HG03108 (cell line): ENCODE measurements at regions not wholly inside any gene's neighbourhood (a gene's known extent, or its start where the extent isn't known, plus 50 kb on each side); places are given as distances from the start of the nearest gene placed in this dataset.

Experiments
- ATAC-seq: cut with Tn5 transposase; IDR thresholded peaks from one replicate; pipeline ENCODE4 v1.9.1; 2021; ENCODE audit warnings: moderate library complexity; ENCODE audit not compliant: unreplicated experiment

- no peak for ATAC-seq
Measured at GRCh38 chr2:118527571-118527970, 319.9 kb downstream of the EN1 start.

DNA sequence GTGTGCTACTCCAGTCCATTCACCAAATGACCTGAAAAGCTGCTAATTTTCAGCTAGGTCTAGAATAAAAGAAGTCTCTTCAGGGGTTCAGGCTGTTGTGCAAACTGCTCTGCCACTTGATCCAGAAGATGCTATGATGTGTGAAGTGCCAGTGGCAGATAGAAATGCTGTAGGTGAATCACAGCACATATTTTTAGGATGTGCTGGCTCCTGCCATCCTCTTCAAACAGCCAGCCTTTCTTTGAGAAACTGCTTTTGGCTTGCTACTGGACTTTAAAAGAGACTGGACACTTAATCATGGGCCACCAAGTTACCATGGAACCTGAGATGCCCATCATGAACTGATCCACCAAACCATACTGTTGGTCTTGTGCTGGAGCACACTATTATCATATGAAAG lies 322.1 kb downstream of the EN1 start:
- no peak for ATAC-seq

- ATAC-seq: no peak
Measured at GRCh38 chr2:118524911-118525310, 322.5 kb downstream of the EN1 start.

DNA sequence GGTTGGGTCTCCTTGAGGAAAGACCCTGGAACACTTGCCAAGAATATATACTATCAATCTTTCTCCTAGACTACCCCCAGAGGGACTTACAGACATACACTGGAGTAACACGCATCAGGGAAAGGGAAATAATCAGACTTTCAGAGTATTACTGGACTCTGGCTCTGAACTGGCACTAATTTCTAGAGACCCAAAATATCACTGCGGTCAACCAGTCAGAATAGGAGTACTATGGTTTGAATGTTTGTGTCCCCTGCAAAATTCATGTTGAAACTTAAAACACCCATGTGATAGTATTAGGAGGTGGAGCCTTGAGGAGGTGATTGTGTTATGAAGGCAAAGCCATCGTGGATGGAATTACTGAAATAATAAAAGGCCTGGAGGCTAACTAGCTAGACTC lies 323.7 kb downstream of the EN1 start:
- ATAC-seq: no peak

DNA sequence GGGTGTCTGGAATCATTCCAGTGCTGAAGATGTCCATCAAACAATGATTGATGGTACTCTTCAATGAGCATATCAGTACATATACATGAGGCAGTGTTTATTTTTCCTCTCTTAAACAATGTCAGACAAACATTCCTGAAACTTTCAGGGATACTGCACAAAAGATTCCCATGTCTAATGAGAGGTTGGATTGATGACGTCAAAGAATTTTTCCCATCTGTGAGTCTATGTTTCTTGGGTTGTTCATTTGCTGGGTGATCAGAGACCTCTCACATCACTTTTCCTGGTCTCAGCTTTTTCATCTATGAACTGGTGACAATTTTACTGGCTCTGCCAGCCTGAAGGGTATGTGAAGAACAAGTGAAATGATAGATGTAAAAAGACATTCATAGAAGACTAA lies 325.5 kb downstream of the EN1 start:
- ATAC-seq: no peak

DNA sequence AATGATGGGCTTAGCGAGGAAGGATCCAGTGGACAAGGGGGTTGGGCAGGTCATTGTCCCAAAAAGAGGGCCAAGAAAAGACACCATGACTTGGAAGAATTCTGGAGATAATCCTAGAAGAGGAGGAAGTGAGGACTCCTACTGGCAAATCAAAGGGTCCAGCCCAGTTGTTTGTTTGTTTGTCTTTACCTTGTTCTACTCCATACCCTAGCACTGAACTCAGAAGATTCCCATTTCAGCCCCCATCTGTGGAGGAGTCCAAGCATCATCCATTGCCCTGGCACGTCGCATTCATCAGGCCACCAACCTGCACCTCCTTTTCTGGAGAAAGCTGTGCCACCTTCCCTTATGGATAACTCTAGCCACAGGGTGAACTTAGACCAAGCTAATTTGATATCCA lies 326.2 kb downstream of the EN1 start:
- ATAC-seq: no peak

GRCh38 chr2:118520246-118520645 lies 327.2 kb downstream of the EN1 start:
- no peak for ATAC-seq

- ATAC-seq: no peak
Measured at GRCh38 chr2:118519511-118519910, 327.9 kb downstream of the EN1 start.

DNA sequence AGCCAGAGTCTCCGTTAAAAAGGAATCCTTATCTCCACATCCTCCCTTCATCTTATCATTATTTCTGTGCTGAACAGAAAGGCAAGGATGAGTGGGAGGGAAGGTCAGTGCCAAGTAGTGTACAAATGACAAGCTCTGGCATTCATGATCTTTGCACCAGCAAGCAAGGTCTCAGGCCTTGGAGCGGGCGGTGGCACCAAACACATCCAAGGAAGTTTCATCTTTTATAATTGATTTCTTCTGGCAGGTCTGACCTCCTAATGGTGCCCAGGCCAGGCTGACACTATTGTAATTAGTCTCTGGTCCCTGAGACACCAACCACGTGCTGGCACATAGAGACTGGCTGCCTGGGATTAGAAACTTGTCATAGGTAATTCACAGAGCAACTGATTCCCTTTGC lies 336.6 kb downstream of the EN1 start:
- ATAC-seq: no peak

- ATAC-seq: no peak
Measured at GRCh38 chr2:118509319-118510004, 338.0 kb downstream of the EN1 start.

GRCh38 chr2:118508282-118508681 lies 339.2 kb downstream of the EN1 start:
- no peak for ATAC-seq

- ATAC-seq: no peak
Measured at GRCh38 chr2:118505436-118505835, 342.0 kb downstream of the EN1 start.

GRCh38 chr2:118502106-118502505 lies 345.3 kb downstream of the EN1 start:
- no peak for ATAC-seq

DNA sequence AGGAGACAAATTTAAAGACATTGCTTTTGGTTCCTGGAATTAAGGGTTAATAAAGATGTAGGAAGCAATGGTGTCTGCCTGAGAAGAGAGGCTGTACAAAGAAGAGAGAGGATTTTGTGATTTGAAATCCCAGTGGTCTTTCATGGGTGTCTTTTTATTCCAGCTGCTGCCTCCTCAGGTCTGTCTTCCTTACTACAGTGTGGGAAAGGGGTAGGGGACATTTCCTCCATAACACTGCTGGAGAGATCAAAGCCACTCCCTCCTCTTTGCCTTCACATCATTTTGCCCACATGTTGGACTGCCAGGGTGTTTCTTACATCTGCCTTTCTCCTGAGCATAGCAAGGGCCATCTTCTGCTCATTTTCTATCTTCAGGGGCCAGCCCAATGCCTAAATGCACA lies 348.5 kb downstream of the EN1 start:
- ATAC-seq: no peak

DNA sequence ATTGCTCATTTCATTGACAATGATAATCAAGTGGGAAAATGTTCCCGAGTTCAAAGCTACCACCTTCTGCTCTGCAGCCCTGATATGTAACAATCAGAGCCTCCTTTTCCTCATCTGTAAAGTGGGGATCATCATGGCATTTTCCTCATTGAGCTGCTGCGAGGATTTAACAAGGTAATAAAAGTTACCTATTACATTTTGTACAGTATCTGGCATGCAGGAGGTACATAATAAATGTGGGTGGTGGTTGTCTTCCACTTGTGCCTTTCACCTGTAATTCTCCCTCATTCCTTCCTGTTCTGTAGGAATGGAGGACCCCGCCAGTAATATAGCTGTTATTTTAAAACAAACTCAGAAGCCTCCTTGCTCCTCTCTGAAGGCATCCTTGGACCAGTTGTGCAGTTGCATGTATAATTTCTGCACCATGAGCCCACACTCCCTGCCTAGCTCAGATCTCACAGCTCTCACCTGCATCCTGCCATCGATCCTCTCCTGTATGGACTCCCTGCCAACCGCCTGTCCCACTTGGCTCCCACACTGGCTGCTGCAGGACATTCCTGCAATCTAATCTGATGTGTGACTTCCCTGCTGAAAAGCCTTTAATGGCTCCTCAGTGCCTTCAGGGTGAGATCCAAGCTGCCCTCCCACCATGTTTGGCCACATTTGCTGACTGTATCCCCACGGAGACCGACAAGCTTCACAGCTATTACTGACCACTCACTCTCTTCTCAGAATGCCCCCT lies 350.4 kb downstream of the EN1 start:
- no peak for ATAC-seq

DNA sequence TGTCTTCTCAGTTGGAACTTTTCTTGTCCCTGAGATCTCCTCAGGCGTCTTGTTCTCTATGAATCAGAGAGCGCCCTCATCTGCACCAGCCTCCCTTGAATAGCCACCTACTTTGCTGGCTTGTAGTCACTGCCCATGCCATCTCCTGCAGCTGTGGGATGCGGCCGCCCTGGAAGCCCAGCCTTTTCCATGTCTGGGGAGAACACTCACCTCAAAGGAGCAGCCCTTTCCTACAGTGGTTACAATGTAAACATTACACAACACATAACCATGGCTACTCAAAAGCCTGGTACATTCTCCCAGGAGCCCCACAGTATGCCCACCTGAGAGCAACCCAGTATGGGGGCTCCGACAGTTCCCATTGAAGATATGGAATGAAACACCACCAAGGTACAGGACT lies 351.0 kb downstream of the EN1 start:
- no peak for ATAC-seq

DNA sequence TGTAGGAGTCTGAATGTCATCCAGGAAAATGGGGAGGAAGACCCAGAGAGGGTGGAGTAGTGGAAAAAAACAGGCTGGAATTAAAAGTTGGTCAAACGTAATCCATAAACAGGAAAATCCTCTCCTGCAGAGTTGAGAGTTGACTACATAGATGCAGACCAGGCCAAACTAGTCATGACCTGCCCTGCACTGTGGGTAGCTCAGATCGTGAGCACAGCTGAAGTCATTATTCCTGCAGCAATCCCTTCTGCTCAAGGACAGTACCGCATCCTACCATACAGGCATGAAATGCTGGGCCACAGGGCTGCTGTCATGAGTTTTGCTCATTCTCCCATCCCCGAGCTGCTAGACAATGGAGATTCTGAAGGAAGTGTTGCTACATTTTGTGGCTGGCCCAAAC lies 352.2 kb downstream of the EN1 start:
- no peak for ATAC-seq

- no peak for ATAC-seq
Measured at GRCh38 chr2:118493213-118493612, 354.2 kb downstream of the EN1 start.

- no peak for ATAC-seq
Measured at GRCh38 chr2:118492335-118492734, 355.1 kb downstream of the EN1 start.

DNA sequence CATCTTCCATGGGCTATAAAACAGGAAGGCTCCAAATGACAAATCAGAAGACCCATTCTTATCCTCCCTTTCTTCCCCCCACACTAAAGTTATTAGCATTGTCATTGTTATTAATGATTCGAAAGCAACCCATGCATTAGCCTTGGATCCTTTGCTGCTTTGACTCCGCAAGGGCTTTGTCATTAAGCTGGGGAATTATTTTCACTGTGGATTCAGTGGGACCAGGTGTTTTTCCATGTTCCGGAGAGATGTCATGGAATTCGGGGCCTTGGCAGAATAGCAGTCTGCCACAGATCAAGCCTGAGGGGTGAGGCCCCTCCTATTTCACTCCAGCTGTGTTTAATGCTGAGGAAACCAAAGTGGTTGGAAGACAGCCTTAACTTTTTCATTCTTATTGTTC lies 357.1 kb downstream of the EN1 start:
- ATAC-seq: no peak

DNA sequence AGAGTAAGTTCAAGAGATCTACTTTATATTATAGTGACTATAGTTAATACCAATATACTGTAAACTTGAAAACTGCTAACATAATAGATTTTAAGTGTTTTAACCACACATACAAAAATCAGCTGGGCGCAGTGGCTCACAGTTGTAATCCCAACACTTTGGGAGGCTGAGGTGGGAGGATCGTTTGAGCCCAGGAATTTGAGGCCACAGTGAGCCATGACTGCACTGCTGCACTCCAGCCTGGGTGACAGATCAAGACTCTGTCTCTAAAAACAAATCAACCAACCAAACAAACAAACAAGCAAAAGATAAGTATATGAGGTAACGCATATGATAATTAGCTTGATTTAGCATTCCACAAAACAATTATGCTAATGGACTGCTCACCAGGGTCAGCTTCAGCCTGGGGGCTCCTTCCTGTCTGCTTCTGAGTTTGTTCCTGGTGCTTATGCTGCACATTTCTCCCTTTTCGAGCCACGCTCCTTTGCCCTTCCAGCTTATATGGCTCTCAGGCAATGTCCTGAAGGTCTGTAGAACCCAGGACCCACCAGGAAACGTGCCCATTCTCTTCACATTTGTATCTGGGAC lies 357.6 kb downstream of the EN1 start:
- ATAC-seq: no peak

DNA sequence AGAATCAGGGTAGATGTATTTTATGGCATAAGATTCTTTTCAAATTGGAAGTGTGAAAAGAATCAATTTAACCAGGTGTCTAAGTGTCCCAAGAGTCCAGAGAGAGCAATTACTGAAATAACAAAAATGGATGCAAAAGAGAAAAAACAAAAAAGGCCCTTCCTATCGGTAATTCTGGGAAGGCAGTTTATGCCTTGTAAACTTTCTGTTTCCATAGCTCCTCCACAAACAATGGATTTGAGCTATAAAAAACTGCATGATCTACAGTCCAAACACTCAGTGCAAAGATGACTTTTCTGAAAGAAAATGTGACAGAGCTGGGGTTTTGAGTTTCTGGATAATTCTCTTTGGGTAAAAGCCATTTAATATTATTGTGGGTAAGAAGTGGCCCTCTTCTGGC lies 366.1 kb downstream of the EN1 start:
- no peak for ATAC-seq
